ENCODE measurements at regions not wholly inside any gene's neighbourhood (a gene's known extent, or its start where the extent isn't known, plus 50 kb on each side); places are given as distances from the start of the nearest gene placed in this dataset.

DNA sequence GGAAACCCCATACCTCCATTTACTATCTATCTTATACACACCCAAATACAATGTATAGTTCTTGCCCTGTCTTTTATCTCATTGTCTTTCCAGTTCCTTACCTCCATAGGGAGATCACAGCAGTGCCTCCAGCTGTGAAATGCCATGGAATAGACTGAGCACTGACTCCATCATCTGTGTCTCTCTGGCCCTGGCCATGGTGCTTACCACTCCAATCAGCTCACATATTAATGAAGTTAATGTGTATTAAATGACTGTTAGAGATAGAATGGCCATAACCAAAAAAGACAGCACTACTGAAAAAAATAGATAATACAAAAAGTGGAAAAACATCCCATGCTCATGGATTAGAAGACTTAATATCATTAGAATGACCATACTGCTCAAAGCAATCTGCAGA, 240.4 kb upstream of the SOX21 start:
- TF ChIP-seq, protein P1, sequence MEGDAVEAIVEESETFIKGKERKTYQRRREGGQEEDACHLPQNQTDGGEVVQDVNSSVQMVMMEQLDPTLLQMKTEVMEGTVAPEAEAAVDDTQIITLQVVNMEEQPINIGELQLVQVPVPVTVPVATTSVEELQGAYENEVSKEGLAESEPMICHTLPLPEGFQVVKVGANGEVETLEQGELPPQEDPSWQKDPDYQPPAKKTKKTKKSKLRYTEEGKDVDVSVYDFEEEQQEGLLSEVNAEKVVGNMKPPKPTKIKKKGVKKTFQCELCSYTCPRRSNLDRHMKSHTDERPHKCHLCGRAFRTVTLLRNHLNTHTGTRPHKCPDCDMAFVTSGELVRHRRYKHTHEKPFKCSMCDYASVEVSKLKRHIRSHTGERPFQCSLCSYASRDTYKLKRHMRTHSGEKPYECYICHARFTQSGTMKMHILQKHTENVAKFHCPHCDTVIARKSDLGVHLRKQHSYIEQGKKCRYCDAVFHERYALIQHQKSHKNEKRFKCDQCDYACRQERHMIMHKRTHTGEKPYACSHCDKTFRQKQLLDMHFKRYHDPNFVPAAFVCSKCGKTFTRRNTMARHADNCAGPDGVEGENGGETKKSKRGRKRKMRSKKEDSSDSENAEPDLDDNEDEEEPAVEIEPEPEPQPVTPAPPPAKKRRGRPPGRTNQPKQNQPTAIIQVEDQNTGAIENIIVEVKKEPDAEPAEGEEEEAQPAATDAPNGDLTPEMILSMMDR (conservative IDR thresholded peaks at IDR 0.05 in 1 of 2, IDR thresholded peaks at IDR 0.05 in 1 of 2; ENCODE audit: low read depth in 1 of 2, low read length in 2 of 2) = no peak
- TF ChIP-seq EZH2 (IDR thresholded peaks at IDR 0.05; ENCODE audit: low read length, missing control alignments) = no peak
